SK-N-SH treated with all-trans-retinoic acid at 6 μM for 48 hours (cell line): ENCODE measurements at regions not wholly inside any gene's neighbourhood (a gene's known extent, or its start where the extent isn't known, plus 50 kb on each side); places are given as distances from the start of the nearest gene placed in this dataset.

Experiments
- ARNTL ChIP-seq: fragments of 450-650 bp; formaldehyde crosslinking; IDR thresholded peaks from 2 replicates; pipeline ENCODE4 v1.5.0; 2020; ENCODE audit warnings: low read depth, mild to moderate bottlenecking, moderate library complexity, borderline replicate concordance
- ESRRG ChIP-seq: fragments of 250-450 bp; sonication (Bioruptor Pico); IDR thresholded peaks from 2 replicates; pipeline ENCODE4 v1.6.1; 2021; ENCODE audit warnings: mild to moderate bottlenecking
- GLIS3 ChIP-seq: fragments of 250-450 bp; sonication (Bioruptor Pico); IDR thresholded peaks from 2 replicates; pipeline ENCODE4 v1.5.0; 2020; ENCODE audit warnings: mild to moderate bottlenecking, moderate library complexity
- PATZ1 ChIP-seq: fragments of 250-450 bp; sonication (Bioruptor Pico); IDR thresholded peaks from 2 replicates; pipeline ENCODE4 v1.8.0; 2020; ENCODE audit warnings: mild to moderate bottlenecking, moderate library complexity, borderline replicate concordance
- POU6F1 ChIP-seq: fragments of 250-450 bp; sonication (Bioruptor Pico); IDR thresholded peaks from 2 replicates; pipeline ENCODE4 v1.8.0; 2021; ENCODE audit warnings: low read depth, mild to moderate bottlenecking, moderate library complexity, borderline replicate concordance
- PPARA ChIP-seq: fragments of 250-450 bp; sonication (Bioruptor Pico); IDR thresholded peaks from 2 replicates; pipeline ENCODE4 v1.5.0; 2020; ENCODE audit warnings: mild to moderate bottlenecking, borderline replicate concordance
- RARB ChIP-seq: fragments of 250-450 bp; sonication (Bioruptor Pico); IDR thresholded peaks from 2 replicates; pipeline ENCODE4 v1.8.0; 2021; ENCODE audit warnings: mild to moderate bottlenecking, moderate library complexity
- ZC3H10 ChIP-seq: fragments of 250-450 bp; sonication (Bioruptor Pico); IDR thresholded peaks from 2 replicates; pipeline ENCODE4 v1.5.1; 2021; ENCODE audit warnings: mild to moderate bottlenecking, moderate library complexity
- ZFP3 ChIP-seq: fragments of 250-450 bp; sonication (Bioruptor Pico); IDR thresholded peaks from 2 replicates; pipeline ENCODE4 v1.5.0; 2020; ENCODE audit warnings: mild to moderate bottlenecking, moderate library complexity
- ZNF565 ChIP-seq: fragments of 450-650 bp; formaldehyde crosslinking; conservative IDR thresholded peaks from 2 replicates; pipeline ENCODE4 v1.5.0; 2020; ENCODE audit warnings: low read depth, mild to moderate bottlenecking, moderate library complexity

GRCh38 chr12:65651060-65651459 is 173.2 kb upstream of the HMGA2 start:
- TF ChIP-seq ZC3H10 (CRISPR knock-in tag) (no peak), ARNTL (CRISPR knock-in tag) (no peak), ZFP3 (CRISPR knock-in tag) (no peak), RARB (no peak), POU6F1 (no peak), ESRRG (CRISPR knock-in tag) (no peak), GLIS3 (CRISPR knock-in tag) (no peak), PATZ1 (CRISPR knock-in tag) (no peak), ZNF565 (CRISPR knock-in tag) (no peak), PPARA (CRISPR knock-in tag) (no peak)
